Suprapubic skin (tissue), 4 donors: ENCODE measurements at regions not wholly inside any gene's neighbourhood (a gene's known extent, or its start where the extent isn't known, plus 50 kb on each side); places are given as distances from the start of the nearest gene placed in this dataset.

Experiments
- CTCF ChIP-seq, 2 donors: fragments of 200-600 bp in 1 of 2; fragments of 450-650 bp in 1 of 2; sonication (generic) in 1 of 2; IDR thresholded peaks; one replicate each; pipeline ENCODE4 v1.5.1; 2016 to 2019; ENCODE audit warnings: antibody characterized with exemption in 2 of 2, mild to moderate bottlenecking in 1 of 2, moderate library complexity in 1 of 2
- POLR2A ChIP-seq, 2 donors: fragments of 450-650 bp; IDR thresholded peaks; one replicate each; pipeline ENCODE4 v1.6.1; 2017; ENCODE audit warnings: antibody characterized with exemption in 2 of 2, mild to moderate bottlenecking in 2 of 2, moderate library complexity in 2 of 2
- POLR2AphosphoS5 ChIP-seq, 3 donors: sonication (generic); formaldehyde crosslinking; IDR thresholded peaks; one replicate each; pipeline ENCODE4 v1.6.1; 2017; ENCODE audit warnings: antibody characterized with exemption in 3 of 3

GRCh38 chr7:46715579-46715978, 794.5 kb upstream of the IGFBP3 start:
- no peak for TF ChIP-seq CTCF (IDR thresholded peaks at IDR 0.05)
- no peak for TF ChIP-seq POLR2A (IDR thresholded peaks at IDR 0.05)
- no peak for TF ChIP-seq POLR2AphosphoS5 (IDR thresholded peaks at IDR 0.05)
